Peyer's patch (tissue), 4 donors: ENCODE measurements at regions not wholly inside any gene's neighbourhood (a gene's known extent, or its start where the extent isn't known, plus 50 kb on each side); places are given as distances from the start of the nearest gene placed in this dataset.

Experiments
- POLR2A ChIP-seq, 2 donors: fragments of 450-650 bp; IDR thresholded peaks; one replicate each; pipeline ENCODE4 v1.5.1; 2017; ENCODE audit warnings: antibody characterized with exemption in 2 of 2, mild to moderate bottlenecking in 2 of 2, moderate library complexity in 2 of 2
- TF ChIP-seq, protein P1 (sequence below), 6 experiments: fragments of 450-650 bp in 4 of 6; fragments of 200-600 bp in 2 of 6; sonication (generic) in 1 of 6; IDR thresholded peaks; one replicate each; pipeline ENCODE4 v1.5.1; 2017 to 2019; ENCODE audit warnings: antibody characterized with exemption in 6 of 6, mild to moderate bottlenecking in 3 of 6, moderate library complexity in 1 of 6

DNA sequence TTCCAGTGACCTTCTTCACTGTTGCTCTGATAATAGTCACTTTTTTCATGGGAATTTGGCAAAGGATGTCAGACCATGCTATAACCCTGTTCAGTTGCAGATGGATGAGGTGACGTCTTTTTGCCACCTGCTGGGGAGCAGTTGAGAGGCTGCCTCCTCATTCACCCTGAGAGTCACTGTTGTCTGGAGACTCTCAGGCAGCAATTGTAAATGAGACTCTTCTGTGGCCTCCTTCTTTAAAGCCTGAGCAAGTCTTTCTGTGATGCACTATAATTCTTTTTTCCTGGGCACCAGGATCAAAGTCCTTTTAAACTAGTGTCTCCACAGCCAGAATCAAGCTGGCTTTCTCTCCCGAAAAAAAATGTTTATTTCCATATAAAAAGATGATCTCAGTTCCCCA is 345.1 kb downstream of the ARL4A start:
- TF ChIP-seq, protein P1, sequence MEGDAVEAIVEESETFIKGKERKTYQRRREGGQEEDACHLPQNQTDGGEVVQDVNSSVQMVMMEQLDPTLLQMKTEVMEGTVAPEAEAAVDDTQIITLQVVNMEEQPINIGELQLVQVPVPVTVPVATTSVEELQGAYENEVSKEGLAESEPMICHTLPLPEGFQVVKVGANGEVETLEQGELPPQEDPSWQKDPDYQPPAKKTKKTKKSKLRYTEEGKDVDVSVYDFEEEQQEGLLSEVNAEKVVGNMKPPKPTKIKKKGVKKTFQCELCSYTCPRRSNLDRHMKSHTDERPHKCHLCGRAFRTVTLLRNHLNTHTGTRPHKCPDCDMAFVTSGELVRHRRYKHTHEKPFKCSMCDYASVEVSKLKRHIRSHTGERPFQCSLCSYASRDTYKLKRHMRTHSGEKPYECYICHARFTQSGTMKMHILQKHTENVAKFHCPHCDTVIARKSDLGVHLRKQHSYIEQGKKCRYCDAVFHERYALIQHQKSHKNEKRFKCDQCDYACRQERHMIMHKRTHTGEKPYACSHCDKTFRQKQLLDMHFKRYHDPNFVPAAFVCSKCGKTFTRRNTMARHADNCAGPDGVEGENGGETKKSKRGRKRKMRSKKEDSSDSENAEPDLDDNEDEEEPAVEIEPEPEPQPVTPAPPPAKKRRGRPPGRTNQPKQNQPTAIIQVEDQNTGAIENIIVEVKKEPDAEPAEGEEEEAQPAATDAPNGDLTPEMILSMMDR (IDR thresholded peaks at IDR 0.05) = no peak
- TF ChIP-seq POLR2A (IDR thresholded peaks at IDR 0.05) = no peak
